Liver (tissue), 8 donors: ENCODE measurements at regions not wholly inside any gene's neighbourhood (a gene's known extent, or its start where the extent isn't known, plus 50 kb on each side); places are given as distances from the start of the nearest gene placed in this dataset.

Source experiments
- DNase-seq: peaks from one replicate; pipeline ENCODE4 v3.0.0-alpha.2; 2017; ENCODE audit warnings: low spot score
- H3K27ac ChIP-seq, 2 donors: one replicate each; pipeline ENCODE4 v1.7.0; 2013; ENCODE audit warnings: inconsistent platforms in 2 of 2, low read length in 2 of 2, control low read depth in 1 of 2, low read depth in 1 of 2, mild to moderate bottlenecking in 1 of 2
- H3K27me3 ChIP-seq, 4 donors: one replicate each; pipeline versions ENCODE4 v1.6.1 to v1.7.0; 2013; ENCODE audit warnings: low read length in 3 of 4, inconsistent platforms in 1 of 4, mild to moderate bottlenecking in 1 of 4, moderate library complexity in 1 of 4; ENCODE audit not compliant: control insufficient read depth in 4 of 4, insufficient read depth in 4 of 4
- H3K36me3 ChIP-seq, 4 donors: one replicate each; pipeline versions ENCODE4 v1.6.1 to v1.7.0; 2013; ENCODE audit warnings: low read length in 3 of 4, mild to moderate bottlenecking in 3 of 4, low read depth in 1 of 4, moderate library complexity in 1 of 4; ENCODE audit not compliant: control insufficient read depth in 4 of 4, insufficient read depth in 3 of 4
- H3K4me1 ChIP-seq, 4 donors: one replicate each; pipeline versions ENCODE4 v1.6.1 to v1.7.0; 2013; ENCODE audit warnings: low read length in 3 of 4, mild to moderate bottlenecking in 3 of 4, moderate library complexity in 1 of 4; ENCODE audit not compliant: control insufficient read depth in 4 of 4, insufficient read depth in 4 of 4
- H3K4me3 ChIP-seq, 3 donors: one replicate each; pipeline versions ENCODE4 v1.6.1 to v1.7.0; 2013; ENCODE audit warnings: low read length in 3 of 3, control low read depth in 1 of 3, low read depth in 1 of 3, mild to moderate bottlenecking in 1 of 3
- H3K9ac ChIP-seq, 2 donors: one replicate each; pipeline ENCODE4 v1.7.0; 2013; ENCODE audit warnings: low read length in 2 of 2, mild to moderate bottlenecking in 2 of 2, moderate library complexity in 2 of 2, control low read depth in 1 of 2, low read depth in 1 of 2
- H3K9me3 ChIP-seq, 4 donors: one replicate each; pipeline versions ENCODE4 v1.6.1 to v1.7.0; 2013; ENCODE audit warnings: low read length in 3 of 4; ENCODE audit not compliant: control insufficient read depth in 4 of 4
- FOXA1 ChIP-seq: IDR thresholded peaks from 2 replicates; pipeline ENCODE4 v1.6.1; 2016; ENCODE audit warnings: antibody characterized with exemption
- FOXA2 ChIP-seq: IDR thresholded peaks from 2 replicates; pipeline ENCODE4 v1.6.1; 2016; ENCODE audit warnings: antibody characterized with exemption
- GABPA ChIP-seq, 2 donors: IDR thresholded peaks in 1 of 2; conservative IDR thresholded peaks in 1 of 2; 2 replicates each; pipeline ENCODE4 v1.6.1; 2016; ENCODE audit warnings: antibody characterized with exemption in 2 of 2, mild to moderate bottlenecking in 1 of 2, moderate library complexity in 1 of 2
- JUND ChIP-seq, 2 donors: IDR thresholded peaks; 2 replicates each; pipeline ENCODE4 v1.6.1; 2016; ENCODE audit warnings: antibody characterized with exemption in 2 of 2
- NR2F2 ChIP-seq: IDR thresholded peaks from 2 replicates; pipeline ENCODE4 v1.6.1; 2016; ENCODE audit warnings: antibody characterized with exemption
- RXRA ChIP-seq, 2 donors: IDR thresholded peaks; 2 replicates each; pipeline ENCODE4 v1.6.1; 2017 to 2018; ENCODE audit warnings: antibody characterized with exemption in 2 of 2, mild to moderate bottlenecking in 1 of 2
- TAF1 ChIP-seq: conservative IDR thresholded peaks from 2 replicates; pipeline ENCODE4 v1.6.1; 2016; ENCODE audit warnings: antibody characterized with exemption, mild to moderate bottlenecking
- YY1 ChIP-seq: IDR thresholded peaks from 2 replicates; pipeline ENCODE4 v1.6.1; 2016; ENCODE audit warnings: antibody characterized with exemption, mild to moderate bottlenecking
- whole genome bisulfite sequencing: extraction: QIAGEN DNeasy Blood & Tissue Kit; methylation state at CpG from one replicate; pipeline ENCODE4 v1.1.7; 2013; 5-methylcytosine and 5-hydroxymethylcytosine counted together
- TF ChIP-seq, protein P1 (sequence below): fragments of 150-350 bp; IDR thresholded peaks from 2 replicates; pipeline ENCODE4 v1.5.1; 2017; ENCODE audit warnings: improper control_type of control experiment, low read depth, low read length; ENCODE audit not compliant: missing input control
- TF ChIP-seq, protein P2 (sequence below): IDR thresholded peaks from 2 replicates; pipeline ENCODE4 v1.6.1; 2016; ENCODE audit warnings: antibody characterized with exemption
- TF ChIP-seq, protein P3 (sequence below): IDR thresholded peaks from 2 replicates; pipeline ENCODE4 v1.6.1; 2016; ENCODE audit warnings: antibody characterized with exemption
- TF ChIP-seq, protein P4 (sequence below): IDR thresholded peaks from 2 replicates; pipeline ENCODE4 v1.6.1; 2016; ENCODE audit warnings: antibody characterized with exemption, mild to moderate bottlenecking
- TF ChIP-seq, protein P5 (sequence below): IDR thresholded peaks from 2 replicates; pipeline ENCODE4 v1.6.1; 2016; ENCODE audit warnings: antibody characterized with exemption
- donor health status: healthy.
- donor health status: healthy.
- donor health status: healthy.
- donor health status: healthy.
- donor health status: healthy.

DNA sequence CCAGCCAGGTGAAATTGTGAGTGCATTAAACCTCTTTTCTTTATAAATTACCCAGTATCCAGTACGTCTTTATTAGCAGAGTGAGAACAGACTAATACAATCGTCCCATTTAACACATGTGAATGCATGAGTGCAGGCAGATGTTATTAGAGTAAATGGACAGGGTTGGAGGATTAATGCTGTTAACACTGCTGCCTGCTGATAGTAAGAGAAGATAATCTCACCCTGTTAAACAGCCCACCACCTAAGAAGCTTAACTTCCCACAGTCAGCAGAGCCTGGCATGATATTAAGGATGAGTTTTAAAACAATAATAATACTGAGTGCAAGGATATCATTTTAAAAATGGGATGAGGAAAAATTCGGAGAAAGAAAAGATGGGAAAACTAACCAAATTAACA, 181.4 kb upstream of the LHX8 start (continued):
- no peak for TF ChIP-seq TAF1
- TF ChIP-seq, protein P1, sequence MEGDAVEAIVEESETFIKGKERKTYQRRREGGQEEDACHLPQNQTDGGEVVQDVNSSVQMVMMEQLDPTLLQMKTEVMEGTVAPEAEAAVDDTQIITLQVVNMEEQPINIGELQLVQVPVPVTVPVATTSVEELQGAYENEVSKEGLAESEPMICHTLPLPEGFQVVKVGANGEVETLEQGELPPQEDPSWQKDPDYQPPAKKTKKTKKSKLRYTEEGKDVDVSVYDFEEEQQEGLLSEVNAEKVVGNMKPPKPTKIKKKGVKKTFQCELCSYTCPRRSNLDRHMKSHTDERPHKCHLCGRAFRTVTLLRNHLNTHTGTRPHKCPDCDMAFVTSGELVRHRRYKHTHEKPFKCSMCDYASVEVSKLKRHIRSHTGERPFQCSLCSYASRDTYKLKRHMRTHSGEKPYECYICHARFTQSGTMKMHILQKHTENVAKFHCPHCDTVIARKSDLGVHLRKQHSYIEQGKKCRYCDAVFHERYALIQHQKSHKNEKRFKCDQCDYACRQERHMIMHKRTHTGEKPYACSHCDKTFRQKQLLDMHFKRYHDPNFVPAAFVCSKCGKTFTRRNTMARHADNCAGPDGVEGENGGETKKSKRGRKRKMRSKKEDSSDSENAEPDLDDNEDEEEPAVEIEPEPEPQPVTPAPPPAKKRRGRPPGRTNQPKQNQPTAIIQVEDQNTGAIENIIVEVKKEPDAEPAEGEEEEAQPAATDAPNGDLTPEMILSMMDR = no peak

DNA sequence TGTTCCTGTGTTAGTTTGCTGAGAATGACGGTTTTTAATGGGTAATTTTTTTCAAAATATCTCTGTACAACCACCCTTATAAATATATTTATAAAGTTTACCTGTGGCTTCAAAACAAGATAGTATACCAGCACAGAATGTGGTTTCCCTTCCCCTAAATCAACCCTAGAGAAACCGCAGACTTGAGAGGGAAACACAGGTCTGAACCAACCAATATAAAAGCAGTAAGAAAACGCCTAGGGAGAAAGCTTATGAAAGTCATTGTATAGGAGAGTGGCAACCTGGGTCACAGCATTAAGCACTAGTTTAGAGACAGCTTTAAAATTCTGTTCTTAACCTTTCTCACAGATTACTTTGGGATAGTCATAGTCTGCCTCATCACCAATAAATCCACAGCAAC, 180.6 kb upstream of the LHX8 start:
- no peak for DNase-seq
- H3K27ac ChIP-seq = no peak overlapping the region
- TF ChIP-seq, protein P2, sequence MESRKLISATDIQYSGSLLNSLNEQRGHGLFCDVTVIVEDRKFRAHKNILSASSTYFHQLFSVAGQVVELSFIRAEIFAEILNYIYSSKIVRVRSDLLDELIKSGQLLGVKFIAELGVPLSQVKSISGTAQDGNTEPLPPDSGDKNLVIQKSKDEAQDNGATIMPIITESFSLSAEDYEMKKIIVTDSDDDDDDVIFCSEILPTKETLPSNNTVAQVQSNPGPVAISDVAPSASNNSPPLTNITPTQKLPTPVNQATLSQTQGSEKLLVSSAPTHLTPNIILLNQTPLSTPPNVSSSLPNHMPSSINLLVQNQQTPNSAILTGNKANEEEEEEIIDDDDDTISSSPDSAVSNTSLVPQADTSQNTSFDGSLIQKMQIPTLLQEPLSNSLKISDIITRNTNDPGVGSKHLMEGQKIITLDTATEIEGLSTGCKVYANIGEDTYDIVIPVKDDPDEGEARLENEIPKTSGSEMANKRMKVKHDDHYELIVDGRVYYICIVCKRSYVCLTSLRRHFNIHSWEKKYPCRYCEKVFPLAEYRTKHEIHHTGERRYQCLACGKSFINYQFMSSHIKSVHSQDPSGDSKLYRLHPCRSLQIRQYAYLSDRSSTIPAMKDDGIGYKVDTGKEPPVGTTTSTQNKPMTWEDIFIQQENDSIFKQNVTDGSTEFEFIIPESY = no peak
- TF ChIP-seq, protein P3, sequence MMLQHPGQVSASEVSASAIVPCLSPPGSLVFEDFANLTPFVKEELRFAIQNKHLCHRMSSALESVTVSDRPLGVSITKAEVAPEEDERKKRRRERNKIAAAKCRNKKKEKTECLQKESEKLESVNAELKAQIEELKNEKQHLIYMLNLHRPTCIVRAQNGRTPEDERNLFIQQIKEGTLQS = no peak
- TF ChIP-seq TAF1 = no peak
- H3K4me3 ChIP-seq = no peak overlapping the region
- H3K36me3 ChIP-seq = no peaks in the 10 kb centered on the region
- H3K27me3 ChIP-seq = no peaks in the 10 kb centered on the region
- 69% methylated on average over 3 of the region's 3 CpGs for WGBS
- no peaks in the 10 kb centered on the region for H3K9me3 ChIP-seq
- no peaks in the 10 kb centered on the region for H3K4me1 ChIP-seq
- no peak overlapping the region for H3K9ac ChIP-seq

DNA sequence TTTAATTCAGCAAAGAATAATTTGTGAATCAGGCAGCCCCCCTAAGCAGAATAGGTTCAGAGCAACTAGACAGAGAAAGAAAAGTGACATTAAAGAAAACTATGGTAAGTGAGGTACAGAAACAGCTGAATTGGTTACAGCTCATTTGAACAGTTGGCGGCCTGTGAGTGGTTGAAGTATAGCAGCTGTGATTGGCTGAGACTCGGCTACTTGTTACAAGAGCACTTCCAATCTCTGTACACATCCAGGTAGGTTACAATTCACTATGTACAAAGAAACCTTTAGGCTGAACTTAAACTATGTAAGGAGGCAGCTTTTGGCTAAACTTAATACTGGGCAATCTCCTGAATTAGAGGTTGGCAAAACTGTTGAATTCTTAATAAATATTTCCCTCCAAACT, 171.1 kb upstream of the LHX8 start:
- peaks cover 0 to 8% (median 1%) of the 10 kb centered on the region in 4 donors for H3K4me1 ChIP-seq
- TF ChIP-seq NR2F2 = no peak
- no peak for TF ChIP-seq YY1
- no peak for TF ChIP-seq FOXA2
- no peak for TF ChIP-seq RXRA (IDR thresholded peaks at IDR 0.05)
- TF ChIP-seq, protein P1 = no peak
- TF ChIP-seq FOXA1 = no peak
- TF ChIP-seq, protein P4, sequence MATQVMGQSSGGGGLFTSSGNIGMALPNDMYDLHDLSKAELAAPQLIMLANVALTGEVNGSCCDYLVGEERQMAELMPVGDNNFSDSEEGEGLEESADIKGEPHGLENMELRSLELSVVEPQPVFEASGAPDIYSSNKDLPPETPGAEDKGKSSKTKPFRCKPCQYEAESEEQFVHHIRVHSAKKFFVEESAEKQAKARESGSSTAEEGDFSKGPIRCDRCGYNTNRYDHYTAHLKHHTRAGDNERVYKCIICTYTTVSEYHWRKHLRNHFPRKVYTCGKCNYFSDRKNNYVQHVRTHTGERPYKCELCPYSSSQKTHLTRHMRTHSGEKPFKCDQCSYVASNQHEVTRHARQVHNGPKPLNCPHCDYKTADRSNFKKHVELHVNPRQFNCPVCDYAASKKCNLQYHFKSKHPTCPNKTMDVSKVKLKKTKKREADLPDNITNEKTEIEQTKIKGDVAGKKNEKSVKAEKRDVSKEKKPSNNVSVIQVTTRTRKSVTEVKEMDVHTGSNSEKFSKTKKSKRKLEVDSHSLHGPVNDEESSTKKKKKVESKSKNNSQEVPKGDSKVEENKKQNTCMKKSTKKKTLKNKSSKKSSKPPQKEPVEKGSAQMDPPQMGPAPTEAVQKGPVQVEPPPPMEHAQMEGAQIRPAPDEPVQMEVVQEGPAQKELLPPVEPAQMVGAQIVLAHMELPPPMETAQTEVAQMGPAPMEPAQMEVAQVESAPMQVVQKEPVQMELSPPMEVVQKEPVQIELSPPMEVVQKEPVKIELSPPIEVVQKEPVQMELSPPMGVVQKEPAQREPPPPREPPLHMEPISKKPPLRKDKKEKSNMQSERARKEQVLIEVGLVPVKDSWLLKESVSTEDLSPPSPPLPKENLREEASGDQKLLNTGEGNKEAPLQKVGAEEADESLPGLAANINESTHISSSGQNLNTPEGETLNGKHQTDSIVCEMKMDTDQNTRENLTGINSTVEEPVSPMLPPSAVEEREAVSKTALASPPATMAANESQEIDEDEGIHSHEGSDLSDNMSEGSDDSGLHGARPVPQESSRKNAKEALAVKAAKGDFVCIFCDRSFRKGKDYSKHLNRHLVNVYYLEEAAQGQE = no peak
- TF ChIP-seq, protein P5, sequence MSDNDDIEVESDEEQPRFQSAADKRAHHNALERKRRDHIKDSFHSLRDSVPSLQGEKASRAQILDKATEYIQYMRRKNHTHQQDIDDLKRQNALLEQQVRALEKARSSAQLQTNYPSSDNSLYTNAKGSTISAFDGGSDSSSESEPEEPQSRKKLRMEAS = no peak
- no peak for TF ChIP-seq GABPA (IDR thresholded peaks at IDR 0.05 in 1 of 2, conservative IDR thresholded peaks at IDR 0.05 in 1 of 2)
- TF ChIP-seq JUND (IDR thresholded peaks at IDR 0.05) = no peak
- no peak overlapping the region for H3K9ac ChIP-seq
- H3K4me3 ChIP-seq = no peak overlapping the region
- H3K27me3 ChIP-seq = no peaks in the 10 kb centered on the region
- no peak for DNase-seq
- no peaks in the 10 kb centered on the region for H3K36me3 ChIP-seq
- H3K27ac ChIP-seq = no peak overlapping the region
- WGBS = 84% methylated on average over 2 of the region's 2 CpGs
- H3K9me3 ChIP-seq = no peaks in the 10 kb centered on the region
